Suprapubic skin (tissue), 4 donors: ENCODE measurements at regions not wholly inside any gene's neighbourhood (a gene's known extent, or its start where the extent isn't known, plus 50 kb on each side); places are given as distances from the start of the nearest gene placed in this dataset.

Source experiments
- DNase-seq, 2 donors: peaks; one replicate each; pipeline ENCODE4 v3.0.0-alpha.2; 2019; ENCODE audit warnings: low spot score in 2 of 2
- H3K27ac ChIP-seq: fragments of 200-600 bp; sonication (generic); one replicate; pipeline ENCODE4 v1.5.1; 2019
- H3K27me3 ChIP-seq: fragments of 200-600 bp; sonication (generic); one replicate; pipeline ENCODE4 v1.5.1; 2019
- H3K36me3 ChIP-seq: fragments of 200-600 bp; sonication (generic); one replicate; pipeline ENCODE4 v1.5.1; 2019
- H3K4me1 ChIP-seq: fragments of 200-600 bp; sonication (generic); one replicate; pipeline ENCODE4 v1.5.1; 2019
- H3K4me3 ChIP-seq: fragments of 200-600 bp; sonication (generic); one replicate; pipeline ENCODE4 v1.5.1; 2019; ENCODE audit warnings: mild to moderate bottlenecking
- H3K9me3 ChIP-seq: fragments of 200-600 bp; sonication (generic); one replicate; pipeline ENCODE4 v1.5.1; 2019
- EP300 ChIP-seq: sonication (generic); formaldehyde crosslinking; IDR thresholded peaks from one replicate; pipeline ENCODE4 v1.6.1; 2017; ENCODE audit warnings: antibody characterized with exemption
- POLR2A ChIP-seq, 2 donors: fragments of 450-650 bp; IDR thresholded peaks; one replicate each; pipeline ENCODE4 v1.6.1; 2017; ENCODE audit warnings: antibody characterized with exemption in 2 of 2, mild to moderate bottlenecking in 2 of 2, moderate library complexity in 2 of 2
- POLR2AphosphoS5 ChIP-seq, 3 donors: sonication (generic); formaldehyde crosslinking; IDR thresholded peaks; one replicate each; pipeline ENCODE4 v1.6.1; 2017; ENCODE audit warnings: antibody characterized with exemption in 3 of 3
- WGBS: methylation state at CpG from one replicate; pipeline ENCODE4 v1.1.5; 2018; 5-methylcytosine and 5-hydroxymethylcytosine counted together
- TF ChIP-seq, protein P1 (sequence below), 2 donors: fragments of 200-600 bp in 1 of 2; fragments of 450-650 bp in 1 of 2; sonication (generic) in 1 of 2; IDR thresholded peaks; one replicate each; pipeline ENCODE4 v1.5.1; 2016 to 2019; ENCODE audit warnings: antibody characterized with exemption in 2 of 2, mild to moderate bottlenecking in 1 of 2, moderate library complexity in 1 of 2

GRCh38 chr13:23081901-23082300 is 98.9 kb upstream of the SGCG start:
- Histone ChIP-seq H3K9me3 (no peaks in the 10 kb centered on the region), H3K27ac (no peak overlapping the region), H3K27me3 (no peaks in the 10 kb centered on the region), H3K4me3 (no peak overlapping the region), H3K4me1 (no peaks in the 10 kb centered on the region), H3K36me3 (no peaks in the 10 kb centered on the region)
- DNase-seq = no peak
- TF ChIP-seq, protein P1, sequence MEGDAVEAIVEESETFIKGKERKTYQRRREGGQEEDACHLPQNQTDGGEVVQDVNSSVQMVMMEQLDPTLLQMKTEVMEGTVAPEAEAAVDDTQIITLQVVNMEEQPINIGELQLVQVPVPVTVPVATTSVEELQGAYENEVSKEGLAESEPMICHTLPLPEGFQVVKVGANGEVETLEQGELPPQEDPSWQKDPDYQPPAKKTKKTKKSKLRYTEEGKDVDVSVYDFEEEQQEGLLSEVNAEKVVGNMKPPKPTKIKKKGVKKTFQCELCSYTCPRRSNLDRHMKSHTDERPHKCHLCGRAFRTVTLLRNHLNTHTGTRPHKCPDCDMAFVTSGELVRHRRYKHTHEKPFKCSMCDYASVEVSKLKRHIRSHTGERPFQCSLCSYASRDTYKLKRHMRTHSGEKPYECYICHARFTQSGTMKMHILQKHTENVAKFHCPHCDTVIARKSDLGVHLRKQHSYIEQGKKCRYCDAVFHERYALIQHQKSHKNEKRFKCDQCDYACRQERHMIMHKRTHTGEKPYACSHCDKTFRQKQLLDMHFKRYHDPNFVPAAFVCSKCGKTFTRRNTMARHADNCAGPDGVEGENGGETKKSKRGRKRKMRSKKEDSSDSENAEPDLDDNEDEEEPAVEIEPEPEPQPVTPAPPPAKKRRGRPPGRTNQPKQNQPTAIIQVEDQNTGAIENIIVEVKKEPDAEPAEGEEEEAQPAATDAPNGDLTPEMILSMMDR (IDR thresholded peaks at IDR 0.05) = no peak
- no peak for TF ChIP-seq EP300
- TF ChIP-seq POLR2A (IDR thresholded peaks at IDR 0.05) = no peak
- TF ChIP-seq POLR2AphosphoS5 (IDR thresholded peaks at IDR 0.05) = no peak
- WGBS = 61% methylated on average over 6 of the region's 7 CpGs

DNA sequence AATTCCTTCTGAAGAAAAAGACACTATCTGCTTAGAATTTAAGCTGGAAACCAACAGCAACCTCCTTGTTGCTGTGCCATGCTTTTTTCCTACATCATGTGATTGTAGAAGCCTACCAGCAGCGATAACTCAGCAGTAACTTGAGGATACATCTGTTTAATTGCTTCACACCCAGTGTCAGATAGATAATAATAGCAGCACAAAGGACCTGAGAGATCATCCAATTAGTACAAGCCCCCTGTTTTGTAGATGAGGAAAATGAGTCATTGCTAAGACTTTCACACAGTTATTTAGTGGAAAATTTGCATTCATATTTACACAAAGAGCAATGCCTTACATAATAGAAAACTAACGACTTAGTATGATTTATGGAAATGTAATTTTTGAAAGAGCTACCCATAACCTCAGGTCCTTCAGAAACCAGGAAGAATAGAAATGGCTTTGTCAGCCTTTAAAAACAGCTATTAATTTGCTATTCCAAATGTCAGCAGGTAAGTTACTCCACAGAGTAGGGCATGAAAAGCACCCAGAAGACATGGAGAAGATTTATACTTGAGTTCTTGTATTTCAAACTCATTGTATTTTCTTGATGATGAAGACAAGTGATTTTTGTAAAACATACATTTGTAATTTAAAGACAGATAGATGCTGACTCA is 93.7 kb upstream of the SGCG start:
- Histone ChIP-seq H3K27ac (no peak overlapping the region), H3K4me3 (no peak overlapping the region), H3K4me1 (no peaks in the 10 kb centered on the region), H3K9me3 (no peaks in the 10 kb centered on the region), H3K27me3 (no peaks in the 10 kb centered on the region), H3K36me3 (no peaks in the 10 kb centered on the region)
- 58% methylated on average over 2 of the region's 2 CpGs for WGBS
- no peak for DNase-seq
- TF ChIP-seq EP300 = no peak
- TF ChIP-seq, protein P1 (IDR thresholded peaks at IDR 0.05) = no peak
- no peak for TF ChIP-seq POLR2AphosphoS5 (IDR thresholded peaks at IDR 0.05)
- no peak for TF ChIP-seq POLR2A (IDR thresholded peaks at IDR 0.05)

- Histone ChIP-seq H3K36me3 (no peaks in the 10 kb centered on the region), H3K27me3 (no peaks in the 10 kb centered on the region), H3K4me3 (no peak overlapping the region), H3K27ac (no peak overlapping the region), H3K4me1 (no peaks in the 10 kb centered on the region), H3K9me3 (no peaks in the 10 kb centered on the region)
- no peak for DNase-seq
- no peak for TF ChIP-seq EP300
- TF ChIP-seq, protein P1 (IDR thresholded peaks at IDR 0.05) = peak in 1 of 2 donors; percentile 10
- 55% methylated on average over 1 of the region's 1 CpG for WGBS
Measured at GRCh38 chr13:23087880-23088279, 92.9 kb upstream of the SGCG start.

DNA sequence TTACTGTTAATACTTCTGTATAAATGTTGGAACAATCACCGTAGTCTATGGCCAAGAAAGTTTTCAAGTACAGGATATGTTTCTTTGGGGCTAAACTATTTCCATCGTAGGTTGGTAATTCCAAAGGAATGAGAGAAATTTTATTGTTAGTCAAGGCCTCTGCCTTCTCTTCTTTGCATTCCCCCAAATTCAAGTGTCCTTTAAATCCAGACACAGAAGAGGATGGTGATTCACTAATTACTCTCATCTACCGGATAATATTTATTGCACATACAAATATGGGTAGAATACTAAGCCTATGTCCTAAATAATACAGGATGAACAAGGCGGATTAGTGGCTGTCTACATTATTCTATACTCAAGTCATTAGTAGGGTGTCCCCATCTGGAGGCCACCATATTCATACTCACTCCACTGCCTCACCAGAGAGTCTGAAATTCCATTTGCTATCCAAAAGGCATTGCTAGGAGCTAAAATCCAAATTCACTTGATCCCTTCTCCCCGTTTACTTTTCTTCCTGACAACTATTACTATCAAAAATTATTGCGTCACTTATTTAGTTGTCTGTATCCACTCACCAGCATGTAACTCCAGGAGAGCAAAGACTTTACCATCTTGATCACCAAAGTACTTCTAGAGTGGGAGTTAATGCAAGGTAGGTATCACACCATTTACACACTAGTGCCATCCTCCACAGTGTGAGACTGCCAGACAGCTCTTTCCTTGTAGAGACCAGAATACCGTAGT is 82.4 kb upstream of the SGCG start:
- no peak overlapping the region for H3K4me3 ChIP-seq
- no peaks in the 10 kb centered on the region for H3K9me3 ChIP-seq
- no peak overlapping the region for H3K27ac ChIP-seq
- no peaks in the 10 kb centered on the region for H3K27me3 ChIP-seq
- TF ChIP-seq EP300 (no peak), POLR2AphosphoS5 (IDR thresholded peaks at IDR 0.05) (no peak), POLR2A (IDR thresholded peaks at IDR 0.05) (no peak)
- TF ChIP-seq, protein P1 (IDR thresholded peaks at IDR 0.05) = no peak
- no peaks in the 10 kb centered on the region for H3K36me3 ChIP-seq
- WGBS = 88% methylated on average over 7 of the region's 7 CpGs
- no peaks in the 10 kb centered on the region for H3K4me1 ChIP-seq
- no peak for DNase-seq

GRCh38 chr13:23105051-23105450 is 75.7 kb upstream of the SGCG start:
- Histone ChIP-seq H3K27ac (no peak overlapping the region), H3K4me1 (no peaks in the 10 kb centered on the region), H3K27me3 (no peaks in the 10 kb centered on the region), H3K4me3 (no peak overlapping the region), H3K36me3 (no peaks in the 10 kb centered on the region), H3K9me3 (no peaks in the 10 kb centered on the region)
- TF ChIP-seq POLR2AphosphoS5 (IDR thresholded peaks at IDR 0.05) = no peak
- TF ChIP-seq, protein P1 (IDR thresholded peaks at IDR 0.05) = no peak
- no peak for TF ChIP-seq EP300
- no peak for TF ChIP-seq POLR2A (IDR thresholded peaks at IDR 0.05)
- DNase-seq = no peak
- 41% methylated on average over 3 of the region's 3 CpGs for WGBS
